ENCODE measurements at regions not wholly inside any gene's neighbourhood (a gene's known extent, or its start where the extent isn't known, plus 50 kb on each side); places are given as distances from the start of the nearest gene placed in this dataset.
"Not testable (repeated sequence)": the region's sequence is repeated elsewhere in the genome, so short reads cannot be mapped to it uniquely, and the experiment has no call there.

- H3K36me3 ChIP-seq (ENCODE audit: insufficient read depth, low read length), result no peaks in the 10 kb centered on the region
- no peaks in the 10 kb centered on the region for H3K4me1 ChIP-seq (ENCODE audit: low read length)
- no peaks in the 10 kb centered on the region for H3K79me2 ChIP-seq (ENCODE audit: low read length)
- no peak overlapping the region for H3K27ac ChIP-seq (ENCODE audit: low read length)
- no peaks in the 10 kb centered on the region for H3K9me2 ChIP-seq (replicated peaks; ENCODE audit: insufficient read depth, low read length)
- H3K27me3 ChIP-seq (ENCODE audit: low read length), result no peaks in the 10 kb centered on the region
- no peaks in the 10 kb centered on the region for H3K9me3 ChIP-seq (ENCODE audit: low read length)
- no peak for DNase-seq
- no peaks in the 10 kb centered on the region for H4K20me1 ChIP-seq (ENCODE audit: insufficient read depth, low read depth, low read length)
- no peak overlapping the region for H3K9ac ChIP-seq (ENCODE audit: low read length)
- H3K4me3 ChIP-seq (ENCODE audit: low read length), result no peak overlapping the region
- H2AFZ ChIP-seq (ENCODE audit: low read length), result no peak overlapping the region
- no peak overlapping the region for H3K4me2 ChIP-seq (ENCODE audit: low read depth, low read length, poor library complexity, severe bottlenecking)
Observed at GRCh38 chr12:131441638-131442336, 269.1 kb upstream of the SFSWAP start.

- no peaks in the 10 kb centered on the region for H3K9me3 ChIP-seq (ENCODE audit: low read length)
- H3K4me3 ChIP-seq (ENCODE audit: low read length), result no peak overlapping the region
- no peaks in the 10 kb centered on the region for H3K4me1 ChIP-seq (ENCODE audit: low read length)
- no peak overlapping the region for H3K4me2 ChIP-seq (ENCODE audit: low read depth, low read length, poor library complexity, severe bottlenecking)
- H2AFZ ChIP-seq (ENCODE audit: low read length), result no peak overlapping the region
- H3K79me2 ChIP-seq (ENCODE audit: low read length), result no peaks in the 10 kb centered on the region
- no peak overlapping the region for H3K27ac ChIP-seq (ENCODE audit: low read length)
- H3K9me2 ChIP-seq (replicated peaks; ENCODE audit: insufficient read depth, low read length), result no peaks in the 10 kb centered on the region
- H4K20me1 ChIP-seq (ENCODE audit: insufficient read depth, low read depth, low read length), result no peaks in the 10 kb centered on the region
- no peaks in the 10 kb centered on the region for H3K27me3 ChIP-seq (ENCODE audit: low read length)
- no peaks in the 10 kb centered on the region for H3K36me3 ChIP-seq (ENCODE audit: insufficient read depth, low read length)
- no peak overlapping the region for H3K9ac ChIP-seq (ENCODE audit: low read length)
- DNase-seq, result no peak
Observed at GRCh38 chr12:131442337-131442918, 268.5 kb upstream of the SFSWAP start.

GRCh38 chr12:131443019-131444000 lies 267.6 kb upstream of the SFSWAP start:
- H3K27ac ChIP-seq (ENCODE audit: low read length), result no peak overlapping the region
- no peaks in the 10 kb centered on the region for H3K9me2 ChIP-seq (replicated peaks; ENCODE audit: insufficient read depth, low read length)
- no peak overlapping the region for H3K4me2 ChIP-seq (ENCODE audit: low read depth, low read length, poor library complexity, severe bottlenecking)
- H4K20me1 ChIP-seq (ENCODE audit: insufficient read depth, low read depth, low read length), result no peaks in the 10 kb centered on the region
- H2AFZ ChIP-seq (ENCODE audit: low read length), result no peak overlapping the region
- no peaks in the 10 kb centered on the region for H3K79me2 ChIP-seq (ENCODE audit: low read length)
- no peaks in the 10 kb centered on the region for H3K4me1 ChIP-seq (ENCODE audit: low read length)
- H3K36me3 ChIP-seq (ENCODE audit: insufficient read depth, low read length), result no peaks in the 10 kb centered on the region
- no peak for DNase-seq
- no peaks in the 10 kb centered on the region for H3K27me3 ChIP-seq (ENCODE audit: low read length)
- H3K9ac ChIP-seq (ENCODE audit: low read length), result no peak overlapping the region
- no peaks in the 10 kb centered on the region for H3K9me3 ChIP-seq (ENCODE audit: low read length)
- no peak overlapping the region for H3K4me3 ChIP-seq (ENCODE audit: low read length)

- no peak overlapping the region for H3K4me2 ChIP-seq (ENCODE audit: low read depth, low read length, poor library complexity, severe bottlenecking)
- DNase-seq, result no peak
- no peaks in the 10 kb centered on the region for H3K36me3 ChIP-seq (ENCODE audit: insufficient read depth, low read length)
- no peaks in the 10 kb centered on the region for H3K9me3 ChIP-seq (ENCODE audit: low read length)
- H3K9ac ChIP-seq (ENCODE audit: low read length), result no peak overlapping the region
- no peaks in the 10 kb centered on the region for H3K4me1 ChIP-seq (ENCODE audit: low read length)
- no peaks in the 10 kb centered on the region for H3K9me2 ChIP-seq (replicated peaks; ENCODE audit: insufficient read depth, low read length)
- no peaks in the 10 kb centered on the region for H3K27me3 ChIP-seq (ENCODE audit: low read length)
- H2AFZ ChIP-seq (ENCODE audit: low read length), result no peak overlapping the region
- H4K20me1 ChIP-seq (ENCODE audit: insufficient read depth, low read depth, low read length), result no peaks in the 10 kb centered on the region
- H3K4me3 ChIP-seq (ENCODE audit: low read length), result no peak overlapping the region
- no peaks in the 10 kb centered on the region for H3K79me2 ChIP-seq (ENCODE audit: low read length)
- no peak overlapping the region for H3K27ac ChIP-seq (ENCODE audit: low read length)
Observed at GRCh38 chr12:131444220-131445164, 266.4 kb upstream of the SFSWAP start.

- no peak for DNase-seq
- Histone ChIP-seq H3K9ac (ENCODE audit: low read length) (no peak overlapping the region), H3K9me2 (replicated peaks; ENCODE audit: insufficient read depth, low read length) (no peaks in the 10 kb centered on the region), H3K79me2 (ENCODE audit: low read length) (no peaks in the 10 kb centered on the region), H3K27ac (ENCODE audit: low read length) (no peak overlapping the region), H3K9me3 (ENCODE audit: low read length) (no peaks in the 10 kb centered on the region), H3K4me1 (ENCODE audit: low read length) (no peaks in the 10 kb centered on the region), H3K27me3 (ENCODE audit: low read length) (no peaks in the 10 kb centered on the region), H3K4me3 (ENCODE audit: low read length) (no peak overlapping the region), H3K36me3 (ENCODE audit: insufficient read depth, low read length) (no peaks in the 10 kb centered on the region), H2AFZ (ENCODE audit: low read length) (no peak overlapping the region), H4K20me1 (ENCODE audit: insufficient read depth, low read depth, low read length) (no peaks in the 10 kb centered on the region), H3K4me2 (ENCODE audit: low read depth, low read length, poor library complexity, severe bottlenecking) (no peak overlapping the region)
Observed at GRCh38 chr12:131445184-131445774, 265.6 kb upstream of the SFSWAP start.

GRCh38 chr12:131445795-131446194 lies 265.1 kb upstream of the SFSWAP start:
- Histone ChIP-seq H2AFZ (ENCODE audit: low read length) (no peak overlapping the region), H3K36me3 (ENCODE audit: insufficient read depth, low read length) (no peaks in the 10 kb centered on the region), H3K27me3 (ENCODE audit: low read length) (no peaks in the 10 kb centered on the region), H3K4me2 (ENCODE audit: low read depth, low read length, poor library complexity, severe bottlenecking) (no peak overlapping the region), H3K79me2 (ENCODE audit: low read length) (no peaks in the 10 kb centered on the region), H3K9ac (ENCODE audit: low read length) (no peak overlapping the region), H3K9me2 (replicated peaks; ENCODE audit: insufficient read depth, low read length) (no peaks in the 10 kb centered on the region), H3K9me3 (ENCODE audit: low read length) (no peaks in the 10 kb centered on the region), H3K27ac (ENCODE audit: low read length) (no peak overlapping the region), H3K4me1 (ENCODE audit: low read length) (no peaks in the 10 kb centered on the region), H4K20me1 (ENCODE audit: insufficient read depth, low read depth, low read length) (no peaks in the 10 kb centered on the region), H3K4me3 (ENCODE audit: low read length) (no peak overlapping the region)
- DNase-seq, result no peak

- not testable (repeated sequence) for H3K27me3 ChIP-seq (ENCODE audit: low read length); DNase-seq; H4K20me1 ChIP-seq (ENCODE audit: insufficient read depth, low read depth, low read length); H3K9ac ChIP-seq (ENCODE audit: low read length); H3K79me2 ChIP-seq (ENCODE audit: low read length); H3K9me2 ChIP-seq (replicated peaks; ENCODE audit: insufficient read depth, low read length); H3K4me1 ChIP-seq (ENCODE audit: low read length); H3K27ac ChIP-seq (ENCODE audit: low read length); H3K4me3 ChIP-seq (ENCODE audit: low read length); H3K4me2 ChIP-seq (ENCODE audit: low read depth, low read length, poor library complexity, severe bottlenecking); H3K36me3 ChIP-seq (ENCODE audit: insufficient read depth, low read length); H3K9me3 ChIP-seq (ENCODE audit: low read length); H2AFZ ChIP-seq (ENCODE audit: low read length)
Observed at GRCh38 chr12:131447636-131448035, 263.3 kb upstream of the SFSWAP start.

Data from Karpas-422 (cell line).